GM21723 (cell line): ENCODE measurements at regions not wholly inside any gene's neighbourhood (a gene's known extent, or its start where the extent isn't known, plus 50 kb on each side); places are given as distances from the start of the nearest gene placed in this dataset.
"Not testable (repeated sequence)": the region's sequence is repeated elsewhere in the genome, so short reads cannot be mapped to it uniquely, and the experiment has no call there.

Source experiments
- ATAC-seq: cut with Tn5 transposase; IDR thresholded peaks from one replicate; pipeline ENCODE4 v1.9.1; 2021; ENCODE audit warnings: mild to moderate bottlenecking, moderate library complexity; ENCODE audit not compliant: unreplicated experiment

DNA sequence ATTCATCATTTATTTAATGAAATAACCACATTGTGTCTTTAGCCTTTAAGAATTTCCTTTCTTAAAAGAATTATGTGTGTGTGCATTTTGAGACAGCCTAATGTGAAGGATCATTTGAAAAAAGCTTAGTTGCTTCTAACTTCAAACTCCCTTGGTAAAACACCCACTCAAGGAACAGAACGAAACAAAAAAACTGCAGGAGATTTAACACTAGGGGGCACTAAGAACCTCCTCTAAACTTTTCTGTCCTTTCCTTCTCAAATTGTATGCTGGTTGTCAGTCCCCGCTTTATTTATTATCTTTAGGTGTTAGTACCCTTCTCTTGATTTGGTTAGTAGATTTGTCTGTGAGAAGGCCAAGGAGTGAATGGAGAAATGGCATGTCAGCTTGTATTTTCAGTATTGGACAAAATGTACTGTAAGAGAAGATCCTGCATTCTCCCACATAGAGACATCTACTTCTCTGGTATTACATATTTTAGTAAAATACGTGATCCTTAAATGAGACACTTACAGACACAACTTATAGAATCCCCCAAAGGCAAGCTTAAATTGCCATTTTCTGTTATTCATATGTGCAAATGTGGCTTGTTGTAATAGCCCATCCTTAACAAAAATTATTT is 229.7 kb downstream of the MRPS30 start:
- peak; percentile 80 for ATAC-seq

DNA sequence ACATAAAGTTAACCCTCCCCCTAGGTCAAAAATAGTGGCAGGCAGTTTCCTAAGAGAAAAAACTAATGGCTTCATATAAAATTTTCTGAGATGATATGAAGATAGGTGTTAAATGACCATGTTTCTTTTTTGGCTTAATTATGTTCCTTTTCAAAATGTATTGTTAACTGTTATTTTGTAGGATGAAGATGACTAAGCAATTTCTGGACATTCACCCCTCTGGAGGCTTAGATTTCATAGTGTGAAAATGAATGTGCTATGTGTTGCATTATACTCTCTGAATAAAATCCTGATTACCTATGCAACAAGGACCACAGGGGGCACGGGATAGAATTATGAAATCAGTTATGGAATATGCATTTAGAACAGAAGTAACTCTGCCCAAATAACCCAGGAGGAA is 233.5 kb downstream of the MRPS30 start:
- no peak for ATAC-seq

DNA sequence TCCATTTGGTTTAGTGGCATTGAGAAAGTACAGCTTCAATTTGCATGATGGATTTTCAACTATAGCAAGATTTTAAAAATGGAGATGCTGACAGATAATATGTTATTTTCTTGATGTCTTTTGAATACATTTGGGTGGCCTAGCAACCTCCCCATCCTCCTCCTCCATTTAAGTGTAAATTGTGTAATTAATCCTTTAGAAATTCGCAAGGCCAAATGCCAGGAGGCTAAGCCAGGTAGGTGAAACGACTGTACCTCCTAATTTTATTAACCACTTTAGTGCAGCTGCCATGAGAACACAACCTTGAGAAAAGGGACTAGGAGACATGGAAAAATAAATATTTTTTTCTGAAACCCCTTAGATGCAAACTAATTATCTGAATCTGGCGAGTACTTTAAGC is 248.8 kb downstream of the MRPS30 start:
- no peak for ATAC-seq

DNA sequence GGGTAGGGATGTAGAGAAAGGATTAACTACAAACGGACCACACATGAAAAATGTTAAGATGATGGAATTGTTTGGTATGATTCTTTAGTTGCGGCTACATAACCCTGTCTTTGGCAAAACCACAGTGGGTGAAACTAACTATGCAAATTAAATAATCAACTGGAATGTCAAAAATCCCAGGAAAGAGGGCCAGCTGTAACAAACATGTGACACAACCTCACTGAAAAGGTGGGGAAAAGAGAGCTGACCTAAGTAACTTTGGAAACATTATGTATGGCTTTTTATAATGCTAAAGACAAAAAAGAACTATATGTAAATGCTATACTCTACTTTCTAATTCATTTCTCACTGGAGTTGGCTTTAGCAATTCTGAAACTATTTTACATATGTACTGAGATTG is 252.0 kb downstream of the MRPS30 start:
- ATAC-seq = no peak

DNA sequence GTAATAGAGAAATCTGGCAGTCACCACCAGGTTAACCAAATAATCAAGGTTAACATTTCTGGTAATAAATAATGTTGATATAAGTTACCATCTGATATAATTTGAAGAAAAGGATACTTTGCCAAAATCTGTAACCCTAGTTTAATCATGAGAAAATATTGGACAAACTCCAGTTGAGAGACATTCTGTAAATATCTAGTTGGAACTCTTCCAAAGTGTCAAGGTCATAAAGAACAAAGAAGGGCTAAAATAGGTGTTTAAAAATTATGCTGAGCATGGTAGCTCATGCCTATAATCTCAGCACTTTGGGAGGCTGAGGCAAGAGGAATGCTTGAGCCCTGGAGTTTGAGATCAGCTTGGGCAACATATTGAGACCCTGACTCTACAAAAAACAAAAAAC is 253.3 kb downstream of the MRPS30 start:
- no peak for ATAC-seq

DNA sequence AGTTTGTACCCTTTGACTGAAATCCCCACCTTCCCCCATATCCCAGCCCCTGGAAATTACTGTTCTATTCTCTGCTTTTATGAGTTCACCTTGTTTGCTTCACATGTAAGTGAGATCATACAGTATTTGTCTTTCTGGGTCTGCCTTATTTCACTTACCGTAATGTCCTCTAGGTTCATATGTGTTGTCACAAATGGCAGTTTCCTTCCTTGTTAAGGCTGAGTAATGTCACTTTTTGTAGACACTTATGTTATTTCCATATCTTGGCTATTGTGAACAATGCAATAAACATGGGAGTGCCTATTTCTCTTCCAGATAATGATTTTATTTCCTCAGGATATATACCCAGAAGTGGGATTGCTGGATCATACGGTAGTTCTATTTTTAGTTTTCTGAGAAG is 272.3 kb downstream of the MRPS30 start:
- no peak for ATAC-seq

DNA sequence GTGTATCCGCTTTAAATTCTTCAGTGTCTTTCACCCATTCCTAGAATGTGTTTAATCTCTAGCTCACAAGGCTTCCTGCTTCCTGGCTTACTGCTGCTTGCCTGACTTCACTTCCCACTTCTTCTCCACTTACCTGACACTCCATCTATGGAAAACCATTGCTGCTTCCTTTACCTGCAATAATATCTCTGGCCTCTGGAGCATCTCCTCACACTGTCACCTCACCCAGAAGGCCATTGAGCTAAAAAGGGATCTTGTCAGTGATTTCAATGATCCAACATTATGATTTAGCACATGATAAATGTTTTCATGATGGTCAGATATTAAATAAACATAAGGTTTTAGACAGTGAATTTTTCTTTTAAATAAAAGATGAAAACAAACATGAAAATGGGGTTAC is 281.1 kb downstream of the MRPS30 start:
- no peak for ATAC-seq

DNA sequence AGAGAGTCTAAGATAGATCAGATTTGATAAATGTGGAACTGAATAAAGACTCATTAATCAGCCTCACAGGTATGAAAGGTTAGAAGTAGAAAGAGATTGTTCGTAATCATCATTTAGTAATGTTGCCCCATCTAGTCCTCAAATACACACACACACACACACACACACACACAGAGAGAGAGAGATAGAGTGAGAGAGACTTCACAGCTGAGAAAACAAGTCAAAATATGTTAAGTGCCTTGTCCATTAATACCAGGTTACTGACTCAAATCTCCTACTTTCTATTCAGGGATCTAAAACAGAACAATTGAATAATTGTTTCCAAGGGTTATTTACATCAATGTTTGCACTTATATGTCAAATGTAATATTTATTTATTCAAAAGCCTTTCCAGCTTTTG is 284.6 kb downstream of the MRPS30 start:
- ATAC-seq = no peak

DNA sequence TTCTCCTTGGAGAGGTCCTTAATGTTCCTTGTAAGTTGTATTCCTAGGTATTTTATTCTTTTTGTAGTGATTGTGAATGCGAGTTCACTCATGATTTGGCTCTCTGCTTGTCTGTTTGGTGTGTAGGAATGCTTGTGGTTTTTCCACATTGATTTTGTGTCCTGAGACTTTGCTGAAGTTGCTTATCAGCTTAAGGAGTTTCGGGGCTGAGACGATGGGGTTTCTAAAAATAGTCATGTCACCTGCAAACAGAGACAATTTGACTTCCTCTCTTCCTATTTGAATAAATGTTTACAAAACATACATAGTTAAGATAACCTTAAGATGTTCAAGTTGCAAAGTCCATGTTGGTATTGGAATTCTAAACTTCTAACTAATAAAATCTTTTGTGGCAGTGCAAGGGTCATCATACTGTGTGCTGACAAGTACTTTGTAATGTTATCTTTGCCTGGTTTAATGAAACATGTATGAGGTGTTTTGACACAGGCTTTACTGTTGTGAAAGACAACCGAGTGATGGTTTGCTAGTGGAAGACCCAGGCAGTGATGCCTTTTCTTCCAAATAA is 286.2 kb downstream of the MRPS30 start:
- no peak for ATAC-seq

DNA sequence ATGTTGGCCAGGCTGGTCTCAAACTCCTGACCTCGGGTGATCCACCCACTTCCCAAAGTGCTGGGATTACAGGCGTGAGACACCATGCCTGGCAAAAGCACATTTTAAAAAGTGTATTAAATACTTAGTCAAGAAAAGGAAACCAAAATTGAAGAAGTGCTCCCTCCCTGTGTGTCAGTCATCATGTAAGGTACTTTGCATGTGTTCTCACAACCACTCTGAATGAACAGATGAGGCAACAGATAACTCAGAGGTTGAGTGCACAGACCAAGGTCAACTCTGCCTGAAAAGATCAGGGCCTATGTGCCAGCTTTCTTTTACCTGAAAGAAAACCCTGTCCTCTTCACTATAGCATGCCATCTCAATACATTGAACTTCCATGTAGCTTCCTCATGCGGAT is 289.7 kb downstream of the MRPS30 start:
- no peak for ATAC-seq

DNA sequence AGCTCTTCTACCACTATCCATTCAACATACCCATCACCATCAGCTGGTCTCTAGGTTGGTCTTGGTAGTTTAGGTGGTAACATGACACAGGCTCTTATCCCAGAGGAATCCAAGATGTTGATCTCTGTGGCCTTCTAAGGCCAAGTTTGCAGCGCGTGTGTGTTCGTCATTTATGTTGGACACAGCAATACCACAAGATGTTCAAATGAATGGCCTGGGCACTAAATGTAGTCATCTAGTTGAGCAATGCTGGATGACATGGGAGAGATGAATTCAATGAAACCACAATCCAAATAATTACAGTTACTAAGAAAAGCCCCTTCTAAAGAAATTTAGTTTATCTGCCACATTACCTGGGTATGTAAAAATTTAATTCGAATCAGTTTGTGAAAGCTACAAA is 292.4 kb downstream of the MRPS30 start:
- no peak for ATAC-seq

DNA sequence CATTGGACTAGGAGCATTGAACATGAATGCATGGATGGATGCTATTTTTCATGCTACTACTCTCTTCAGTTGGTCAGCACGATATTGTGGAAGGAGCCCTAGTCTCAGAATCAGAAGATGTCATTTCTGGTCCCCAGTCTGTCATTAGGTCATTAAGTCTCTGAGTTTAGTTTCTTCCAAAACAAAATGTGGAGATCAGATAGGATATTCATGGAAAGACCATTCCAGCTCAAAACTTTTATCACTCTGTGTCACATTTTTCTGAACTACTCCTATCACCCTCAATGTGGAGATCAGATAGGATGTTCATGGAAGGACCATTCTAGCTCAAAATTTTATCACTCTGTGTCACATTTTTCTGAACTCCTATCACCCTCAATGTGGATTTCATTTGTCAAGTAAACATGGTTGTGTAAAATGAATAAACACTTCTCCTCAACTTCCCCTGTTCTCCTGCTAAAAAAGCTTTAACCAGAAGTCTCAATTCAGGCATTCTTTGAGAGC is 296.8 kb downstream of the MRPS30 start:
- ATAC-seq = no peak

DNA sequence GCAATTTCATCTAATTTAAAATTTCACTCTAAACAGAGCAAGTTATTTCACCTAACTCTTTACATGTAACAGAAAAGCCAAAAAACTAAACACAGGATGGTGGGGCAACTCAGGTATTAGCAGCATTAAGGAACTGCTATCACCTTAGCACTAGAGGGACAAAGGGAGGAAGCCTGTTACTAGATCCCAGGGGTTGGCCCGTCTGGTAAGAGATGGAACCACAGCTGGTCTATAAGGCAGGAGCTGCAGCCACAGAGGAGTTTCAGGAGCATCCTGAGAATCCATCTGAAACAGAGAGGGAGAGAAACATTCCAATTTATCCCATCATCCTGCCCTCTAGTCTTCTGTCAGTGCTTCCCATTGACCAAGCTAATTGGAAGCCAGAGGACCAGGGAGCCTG is 300.3 kb downstream of the MRPS30 start:
- ATAC-seq = no peak

DNA sequence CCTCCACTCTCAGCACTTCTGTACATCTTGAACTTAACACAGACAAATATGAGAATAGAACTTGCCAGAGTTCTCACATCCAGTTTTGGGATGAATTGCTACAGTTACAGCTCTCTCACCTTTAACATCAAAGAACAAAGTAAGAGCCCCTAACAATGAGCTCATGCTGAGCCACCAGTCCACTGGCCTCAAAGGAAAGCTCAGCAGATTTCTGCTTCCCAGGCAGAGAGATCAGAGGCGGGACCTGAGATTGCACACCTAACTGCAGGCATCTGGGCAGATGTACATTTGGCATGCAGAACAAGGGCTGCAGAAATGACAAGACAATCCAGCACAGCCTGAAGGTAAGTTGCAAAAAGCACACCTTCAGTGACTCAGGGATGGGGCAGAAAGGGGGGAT is 300.9 kb downstream of the MRPS30 start:
- no peak for ATAC-seq

DNA sequence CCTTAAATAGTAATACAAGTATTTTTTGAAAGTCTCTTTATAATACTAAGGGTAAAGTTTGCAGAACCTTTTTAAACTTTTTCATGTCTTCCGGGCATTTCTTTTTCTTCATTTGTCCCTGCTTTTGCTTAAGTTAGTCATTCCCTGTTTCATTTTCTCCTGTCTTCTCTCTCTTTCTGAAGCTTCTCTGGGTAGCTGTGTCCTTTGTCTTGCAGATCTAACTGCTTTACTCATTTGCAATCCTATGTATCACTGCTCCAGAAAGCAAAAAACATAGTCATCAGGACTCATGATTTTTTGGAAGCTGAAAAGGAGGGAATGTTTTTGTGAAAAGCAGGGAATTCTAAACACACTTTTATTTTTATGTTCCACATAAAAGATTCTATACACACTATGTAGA is 301.7 kb downstream of the MRPS30 start:
- no peak for ATAC-seq

DNA sequence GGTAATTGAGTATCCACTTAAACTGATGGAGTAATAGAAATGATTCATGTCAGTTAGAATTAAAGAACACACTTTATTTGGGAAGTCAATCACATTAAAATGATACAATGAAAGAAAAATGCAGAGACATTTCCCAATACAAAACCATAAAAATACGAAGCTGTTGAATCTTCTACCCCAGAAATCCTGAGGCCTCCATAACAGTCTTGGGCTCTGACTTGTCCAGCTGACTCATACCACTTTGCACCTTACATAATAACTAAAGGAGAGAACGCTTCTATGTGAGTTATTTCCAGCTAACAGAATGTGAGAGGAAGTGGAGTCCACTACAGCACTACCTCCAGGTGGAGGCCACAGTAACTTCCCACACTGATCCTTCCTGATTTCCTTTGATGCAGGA is 305.0 kb downstream of the MRPS30 start:
- no peak for ATAC-seq

DNA sequence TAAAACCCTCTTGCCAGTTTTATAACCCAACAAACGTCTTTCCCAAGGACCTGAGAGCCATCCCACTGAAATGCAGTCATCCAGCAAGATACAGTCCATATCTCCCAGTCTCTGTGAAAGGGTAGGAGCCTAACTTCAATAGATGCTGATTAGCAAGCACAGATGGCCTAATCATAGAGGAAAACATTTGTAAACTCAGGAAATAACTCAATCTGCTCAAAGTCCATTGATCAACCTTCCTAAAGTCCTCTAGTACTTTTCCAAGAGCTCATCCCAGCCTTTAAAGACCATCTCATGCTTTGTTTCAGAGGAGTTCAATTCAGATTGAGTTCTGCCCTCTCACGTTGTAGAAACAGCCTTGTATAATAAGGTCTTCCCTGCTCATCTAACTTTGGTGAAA is 324.2 kb downstream of the MRPS30 start:
- ATAC-seq = no peak

DNA sequence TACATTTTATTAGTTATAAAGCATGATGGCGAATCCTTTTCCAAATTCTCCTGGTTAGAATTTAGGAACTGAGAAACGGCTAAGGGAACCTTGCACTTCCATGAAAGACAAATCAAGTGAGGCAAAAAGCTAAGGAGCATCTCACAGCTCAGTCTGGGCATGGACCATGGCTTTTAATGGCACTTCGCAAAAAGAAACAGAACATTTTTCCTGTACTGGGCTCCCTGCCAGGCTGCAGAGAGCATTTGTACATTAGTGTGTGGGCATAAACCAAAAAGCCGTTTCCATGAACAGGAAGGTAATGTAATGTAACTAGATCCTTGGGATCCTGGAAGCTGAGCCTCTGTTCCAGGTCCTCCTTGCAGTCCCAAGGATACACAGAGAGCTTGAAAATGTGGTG is 354.2 kb downstream of the MRPS30 start:
- ATAC-seq = no peak

DNA sequence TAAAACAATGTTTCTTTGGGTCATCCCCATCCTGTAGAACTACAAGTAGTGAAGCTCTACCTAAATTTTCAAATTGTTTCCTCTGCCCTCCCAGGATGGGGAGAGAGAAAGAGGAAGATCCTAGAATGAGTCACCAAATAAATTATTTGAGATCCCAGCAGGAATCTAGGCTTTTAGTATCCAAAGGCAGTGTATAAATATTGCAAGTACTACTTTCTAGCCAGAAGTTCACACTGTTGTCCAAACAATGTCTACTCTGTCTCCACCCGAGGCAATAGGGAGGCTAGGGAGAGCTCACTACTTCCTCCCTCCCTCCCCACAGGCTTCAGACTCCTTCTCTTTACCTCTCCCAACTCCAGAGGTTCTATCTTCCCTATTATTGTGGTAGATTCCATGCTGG is 362.8 kb downstream of the MRPS30 start:
- ATAC-seq = no peak

DNA sequence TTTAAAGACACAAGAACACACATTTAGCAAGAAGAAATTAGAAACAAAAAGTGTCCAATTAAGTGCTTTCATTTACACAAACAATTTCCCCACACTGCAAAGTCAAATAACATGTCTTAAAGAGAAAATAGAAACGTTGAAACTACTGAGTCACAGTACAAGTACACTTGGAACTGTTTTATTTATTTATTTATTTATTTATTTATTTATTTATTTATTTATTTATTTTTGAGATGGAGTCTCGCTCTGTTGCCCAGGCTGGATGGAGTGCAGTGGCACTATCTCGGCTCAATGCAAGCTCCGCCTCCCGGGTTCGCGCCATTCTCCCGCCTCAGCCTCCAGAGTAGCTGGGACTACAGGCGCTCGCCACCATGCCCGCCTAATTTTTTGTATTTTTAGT is 363.9 kb downstream of the MRPS30 start:
- not testable (repeated sequence) for ATAC-seq

DNA sequence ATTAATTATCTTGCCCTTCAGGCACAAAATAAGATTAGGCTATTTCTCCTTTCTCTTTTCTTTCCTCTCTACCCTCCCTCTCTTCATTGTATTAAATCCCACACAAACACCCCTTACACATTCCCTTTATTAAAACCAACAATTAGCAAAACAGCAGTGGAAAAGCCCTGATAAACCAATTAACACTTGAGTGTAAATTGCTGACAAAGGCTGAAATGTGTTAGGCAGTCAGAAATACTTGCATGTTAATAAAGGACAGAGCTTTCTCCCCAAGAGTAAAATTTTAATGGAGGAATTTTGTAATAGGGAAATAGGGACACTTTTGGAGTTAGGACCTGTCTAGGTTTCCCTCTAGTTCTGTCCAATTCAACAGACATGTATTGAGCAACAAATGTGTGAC is 370.9 kb downstream of the MRPS30 start:
- no peak for ATAC-seq

DNA sequence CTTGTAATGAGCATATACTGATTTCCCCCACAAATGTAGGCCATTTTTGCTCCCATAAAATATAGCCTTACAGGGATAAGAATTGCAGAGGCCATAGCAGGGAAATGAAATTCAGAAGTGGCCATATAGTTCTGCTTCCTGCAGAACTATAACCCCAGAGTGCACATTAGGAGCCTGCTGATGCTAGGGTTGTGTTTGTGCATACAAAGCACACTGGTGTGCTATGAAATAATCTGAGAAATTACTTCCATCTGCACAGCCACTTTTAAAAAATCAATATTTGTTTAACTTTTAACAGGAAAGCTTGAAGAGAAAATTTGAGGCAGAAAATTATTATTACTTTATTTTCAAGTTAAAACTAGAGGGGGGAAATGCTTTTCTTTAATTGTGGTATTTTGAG is 380.3 kb downstream of the MRPS30 start:
- no peak for ATAC-seq

DNA sequence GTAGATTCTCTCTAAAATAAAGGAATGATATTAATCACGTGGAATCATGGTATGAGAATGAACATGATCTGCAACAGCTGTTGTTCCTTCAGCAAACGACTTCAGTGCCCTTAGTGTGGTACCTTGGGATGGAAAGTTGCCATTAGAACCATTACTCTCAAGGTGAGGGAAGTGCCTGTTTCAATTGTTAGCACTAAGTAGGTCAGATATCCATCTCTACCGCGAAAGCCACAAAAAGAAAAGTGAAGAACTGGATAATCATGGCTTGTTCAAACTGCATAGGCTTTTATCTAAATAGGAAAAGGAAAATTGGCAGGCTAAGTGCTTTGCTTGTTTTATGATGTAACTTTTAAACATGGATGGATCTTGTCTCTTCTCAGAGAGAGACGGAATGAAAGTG is 380.7 kb downstream of the MRPS30 start:
- no peak for ATAC-seq
